ENCODE measurements at regions not wholly inside any gene's neighbourhood (a gene's known extent, or its start where the extent isn't known, plus 50 kb on each side); places are given as distances from the start of the nearest gene placed in this dataset.

DNA sequence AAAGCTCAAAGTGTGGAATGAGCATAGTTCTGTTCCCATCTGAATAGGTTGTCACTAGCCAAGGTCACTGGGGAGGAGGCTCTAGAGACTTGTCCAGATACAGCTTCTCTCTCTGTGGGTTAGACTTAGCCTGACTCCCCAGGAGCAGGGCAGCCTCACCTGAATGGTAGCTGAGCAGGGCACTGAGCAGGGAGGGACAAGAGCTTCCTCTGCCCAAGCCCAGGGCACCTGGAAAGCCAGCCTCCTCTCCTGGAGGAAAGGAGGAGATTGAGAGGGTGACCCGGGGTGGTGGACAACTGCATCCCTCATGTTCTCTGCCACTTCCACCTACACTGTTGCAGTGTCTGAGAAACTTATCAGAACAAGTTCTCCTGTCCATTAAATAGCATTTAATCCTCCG is 59.0 kb upstream of the F3 start:
- TF ChIP-seq, protein P1, sequence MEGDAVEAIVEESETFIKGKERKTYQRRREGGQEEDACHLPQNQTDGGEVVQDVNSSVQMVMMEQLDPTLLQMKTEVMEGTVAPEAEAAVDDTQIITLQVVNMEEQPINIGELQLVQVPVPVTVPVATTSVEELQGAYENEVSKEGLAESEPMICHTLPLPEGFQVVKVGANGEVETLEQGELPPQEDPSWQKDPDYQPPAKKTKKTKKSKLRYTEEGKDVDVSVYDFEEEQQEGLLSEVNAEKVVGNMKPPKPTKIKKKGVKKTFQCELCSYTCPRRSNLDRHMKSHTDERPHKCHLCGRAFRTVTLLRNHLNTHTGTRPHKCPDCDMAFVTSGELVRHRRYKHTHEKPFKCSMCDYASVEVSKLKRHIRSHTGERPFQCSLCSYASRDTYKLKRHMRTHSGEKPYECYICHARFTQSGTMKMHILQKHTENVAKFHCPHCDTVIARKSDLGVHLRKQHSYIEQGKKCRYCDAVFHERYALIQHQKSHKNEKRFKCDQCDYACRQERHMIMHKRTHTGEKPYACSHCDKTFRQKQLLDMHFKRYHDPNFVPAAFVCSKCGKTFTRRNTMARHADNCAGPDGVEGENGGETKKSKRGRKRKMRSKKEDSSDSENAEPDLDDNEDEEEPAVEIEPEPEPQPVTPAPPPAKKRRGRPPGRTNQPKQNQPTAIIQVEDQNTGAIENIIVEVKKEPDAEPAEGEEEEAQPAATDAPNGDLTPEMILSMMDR (IDR thresholded peaks at IDR 0.05) = no peak
- no peak for TF ChIP-seq ZFX (IDR thresholded peaks at IDR 0.05; ENCODE audit: borderline replicate concordance)

Data from 22Rv1 (cell line).